HL-60 (cell line): ENCODE measurements at regions not wholly inside any gene's neighbourhood (a gene's known extent, or its start where the extent isn't known, plus 50 kb on each side); places are given as distances from the start of the nearest gene placed in this dataset.

ENCODE experiments used
- CTCF ChIP-seq: IDR thresholded peaks from one replicate; pipeline ENCODE4 v1.5.1; 2011; ENCODE audit warnings: low read length, control low read depth, inconsistent platforms; ENCODE audit not compliant: insufficient read depth
- POLR2AphosphoS5 ChIP-seq: IDR thresholded peaks from 2 replicates; pipeline ENCODE4 v1.6.1; 2012; ENCODE audit warnings: low read depth

- no peak for TF ChIP-seq POLR2AphosphoS5
- no peak for TF ChIP-seq CTCF
These were observed 482.6 kb upstream of the PIK3R1 start for GRCh38 chr5:67732921-67733320.
